ENCODE measurements at regions not wholly inside any gene's neighbourhood (a gene's known extent, or its start where the extent isn't known, plus 50 kb on each side); places are given as distances from the start of the nearest gene placed in this dataset.

DNA sequence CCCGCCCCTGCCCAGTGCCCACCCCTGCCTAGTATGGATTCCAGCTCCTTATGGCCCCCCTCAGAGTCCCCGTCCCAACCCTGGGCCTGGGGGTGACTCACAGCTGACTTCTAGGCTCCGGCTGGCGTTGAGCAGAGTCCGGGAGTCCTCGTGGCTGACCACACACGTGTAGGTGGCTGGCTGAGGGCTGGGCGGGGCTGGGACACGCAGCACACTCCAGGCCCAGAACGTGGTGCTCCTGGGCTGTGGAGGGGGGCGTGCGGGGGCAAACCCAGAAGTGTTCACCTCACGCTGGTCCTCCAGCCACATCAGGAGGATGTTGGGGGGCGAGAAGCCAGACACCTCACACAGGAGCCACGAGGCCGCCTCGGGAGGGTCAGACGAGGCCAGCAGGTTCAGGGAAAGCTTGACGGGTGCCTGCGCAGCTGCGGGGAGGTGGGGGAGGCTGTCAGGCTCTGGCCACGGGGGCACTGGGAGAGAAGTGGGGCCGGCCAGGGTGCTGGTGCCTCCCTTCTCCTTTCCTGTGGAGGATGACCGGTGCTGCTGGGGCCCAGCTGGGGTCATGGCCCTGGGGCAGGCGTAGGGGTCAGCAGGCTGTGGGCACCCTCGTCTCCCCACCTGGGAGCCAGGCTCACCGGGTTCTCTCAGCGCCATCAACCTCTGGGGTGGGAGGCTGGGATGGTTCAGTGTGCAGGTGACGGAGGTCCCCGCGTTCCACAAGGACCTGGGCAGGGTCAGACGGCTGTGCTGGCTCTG lies 314.1 kb downstream of the TMEM121 start:
- no peaks in the 10 kb centered on the region for H3K9me3 Mint-ChIP-seq
- Histone ChIP-seq H3K4me3 (ENCODE audit: low read length) (no peak overlapping the region), H3K36me3 (ENCODE audit: control insufficient read depth, insufficient read depth, low read length) (no peaks in the 10 kb centered on the region), H3K9me3 (ENCODE audit: control insufficient read depth, insufficient read depth, low read length) (no peaks in the 10 kb centered on the region), H3K27me3 (ENCODE audit: control insufficient read depth, insufficient read depth, low read length) (no peaks in the 10 kb centered on the region), H3K4me1 (ENCODE audit: control insufficient read depth, insufficient read depth, low read length) (no peaks in the 10 kb centered on the region), H3K27ac (ENCODE audit: low read length) (no peak overlapping the region)
- no peak overlapping the region for H3K4me3 Mint-ChIP-seq
- no peaks in the 10 kb centered on the region for H3K27me3 Mint-ChIP-seq (ENCODE audit: low read depth in 2 of 2)
- WGBS (ENCODE audit: insufficient coverage), result 70% methylated on average over 31 of the region's 32 CpGs
- intact Hi-C loops (cut with micrococcal nuclease), result no loop called here
- ATAC-seq (no peak), DNase-seq (no peak)
- no peak overlapping the region for H3K27ac Mint-ChIP-seq
- TF ChIP-seq, protein P1, sequence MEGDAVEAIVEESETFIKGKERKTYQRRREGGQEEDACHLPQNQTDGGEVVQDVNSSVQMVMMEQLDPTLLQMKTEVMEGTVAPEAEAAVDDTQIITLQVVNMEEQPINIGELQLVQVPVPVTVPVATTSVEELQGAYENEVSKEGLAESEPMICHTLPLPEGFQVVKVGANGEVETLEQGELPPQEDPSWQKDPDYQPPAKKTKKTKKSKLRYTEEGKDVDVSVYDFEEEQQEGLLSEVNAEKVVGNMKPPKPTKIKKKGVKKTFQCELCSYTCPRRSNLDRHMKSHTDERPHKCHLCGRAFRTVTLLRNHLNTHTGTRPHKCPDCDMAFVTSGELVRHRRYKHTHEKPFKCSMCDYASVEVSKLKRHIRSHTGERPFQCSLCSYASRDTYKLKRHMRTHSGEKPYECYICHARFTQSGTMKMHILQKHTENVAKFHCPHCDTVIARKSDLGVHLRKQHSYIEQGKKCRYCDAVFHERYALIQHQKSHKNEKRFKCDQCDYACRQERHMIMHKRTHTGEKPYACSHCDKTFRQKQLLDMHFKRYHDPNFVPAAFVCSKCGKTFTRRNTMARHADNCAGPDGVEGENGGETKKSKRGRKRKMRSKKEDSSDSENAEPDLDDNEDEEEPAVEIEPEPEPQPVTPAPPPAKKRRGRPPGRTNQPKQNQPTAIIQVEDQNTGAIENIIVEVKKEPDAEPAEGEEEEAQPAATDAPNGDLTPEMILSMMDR (IDR thresholded peaks at IDR 0.05), result no peak
- H3K36me3 Mint-ChIP-seq, result no peaks in the 10 kb centered on the region
- H3K4me1 Mint-ChIP-seq, result no peaks in the 10 kb centered on the region

DNA sequence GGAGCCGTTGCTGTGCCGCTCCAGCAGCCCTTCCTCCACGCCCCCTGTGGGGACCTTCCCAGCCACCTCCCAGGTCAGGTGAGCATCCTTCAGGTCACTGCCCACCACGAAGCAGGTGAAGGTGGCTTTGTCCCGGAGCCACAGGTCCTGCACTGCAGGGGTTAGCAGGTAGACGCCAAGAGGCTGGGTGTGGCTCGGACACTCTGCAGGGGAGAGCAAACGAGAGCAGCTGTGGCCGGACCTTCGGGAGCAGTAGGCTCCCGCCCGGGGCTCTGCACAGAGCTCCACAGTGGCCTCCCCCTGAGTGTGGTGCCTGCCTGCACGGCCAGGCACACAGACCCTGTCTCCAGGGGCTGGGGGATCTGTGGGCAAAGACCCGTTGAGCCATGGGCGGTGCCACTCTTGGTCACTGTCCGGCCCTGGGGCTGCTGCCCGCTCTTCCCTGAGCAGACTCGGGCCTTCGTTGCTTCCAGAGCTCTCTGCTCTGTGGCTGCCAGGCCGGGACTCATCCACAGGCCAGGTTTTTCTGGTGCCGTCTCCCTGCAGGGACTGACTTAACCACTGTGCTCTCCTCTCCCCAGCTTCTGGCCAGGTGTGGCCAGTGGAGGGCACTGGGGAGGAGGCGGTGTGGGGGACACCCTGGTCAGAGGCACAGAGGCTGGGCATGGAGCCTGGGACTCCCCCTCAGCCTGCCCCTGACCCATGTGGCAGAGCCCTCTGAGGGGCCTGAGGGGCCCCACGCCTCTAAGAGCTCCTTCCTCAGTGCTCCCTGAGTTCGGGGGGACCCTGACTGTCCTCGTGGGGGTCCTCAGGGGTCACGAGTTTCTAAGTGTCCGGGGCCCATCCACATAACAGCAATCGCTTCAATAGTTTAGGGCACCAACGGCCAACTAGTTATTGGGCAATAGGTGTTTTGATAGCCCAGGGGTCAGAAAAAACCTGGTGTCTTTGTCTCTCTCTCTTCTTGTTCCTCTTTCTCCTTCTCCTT lies 314.9 kb downstream of the TMEM121 start:
- TF ChIP-seq, protein P1 (IDR thresholded peaks at IDR 0.05), result no peak
- WGBS (ENCODE audit: insufficient coverage), result 88% methylated on average over 29 of the region's 29 CpGs
- Histone ChIP-seq H3K4me1 (ENCODE audit: control insufficient read depth, insufficient read depth, low read length) (no peaks in the 10 kb centered on the region), H3K27ac (ENCODE audit: low read length) (no peak overlapping the region), H3K4me3 (ENCODE audit: low read length) (no peak overlapping the region), H3K27me3 (ENCODE audit: control insufficient read depth, insufficient read depth, low read length) (no peaks in the 10 kb centered on the region), H3K36me3 (ENCODE audit: control insufficient read depth, insufficient read depth, low read length) (no peaks in the 10 kb centered on the region), H3K9me3 (ENCODE audit: control insufficient read depth, insufficient read depth, low read length) (no peaks in the 10 kb centered on the region)
- no peak for ATAC-seq
- Mint-ChIP-seq H3K36me3 (no peaks in the 10 kb centered on the region), H3K9me3 (no peaks in the 10 kb centered on the region), H3K27me3 (ENCODE audit: low read depth in 2 of 2) (no peaks in the 10 kb centered on the region), H3K27ac (no peak overlapping the region), H3K4me1 (no peaks in the 10 kb centered on the region), H3K4me3 (no peak overlapping the region)
- DNase-seq, result no peak
- intact Hi-C loops (cut with micrococcal nuclease), result no loop called here

DNA sequence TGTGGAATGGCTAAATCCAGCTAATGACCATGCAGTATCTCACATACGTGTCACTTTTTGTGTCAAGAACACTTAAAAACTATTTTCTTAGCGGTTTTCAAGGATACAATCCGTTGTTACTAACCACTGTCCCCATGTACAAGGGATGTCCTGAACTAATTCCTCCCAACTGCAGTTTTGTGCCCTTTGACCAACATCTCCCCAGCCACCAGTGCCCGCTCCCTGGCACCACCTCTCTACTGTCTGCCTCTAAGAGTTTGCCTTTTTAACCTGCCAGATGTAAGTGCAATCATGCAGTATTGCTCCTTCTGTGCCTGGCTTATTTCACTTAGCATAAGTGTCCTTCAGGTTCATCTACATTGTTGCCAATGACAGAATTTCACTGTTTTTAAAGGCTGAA lies 315.7 kb downstream of the TMEM121 start:
- H3K4me1 Mint-ChIP-seq, result no peaks in the 10 kb centered on the region
- 81% methylated on average over 4 of the region's 4 CpGs for WGBS (ENCODE audit: insufficient coverage)
- Histone ChIP-seq H3K36me3 (ENCODE audit: control insufficient read depth, insufficient read depth, low read length) (no peaks in the 10 kb centered on the region), H3K9me3 (ENCODE audit: control insufficient read depth, insufficient read depth, low read length) (no peaks in the 10 kb centered on the region), H3K27ac (ENCODE audit: low read length) (no peak overlapping the region), H3K4me1 (ENCODE audit: control insufficient read depth, insufficient read depth, low read length) (no peaks in the 10 kb centered on the region), H3K27me3 (ENCODE audit: control insufficient read depth, insufficient read depth, low read length) (no peaks in the 10 kb centered on the region), H3K4me3 (ENCODE audit: low read length) (no peak overlapping the region)
- H3K27me3 Mint-ChIP-seq (ENCODE audit: low read depth in 2 of 2), result no peaks in the 10 kb centered on the region
- no peak overlapping the region for H3K4me3 Mint-ChIP-seq
- TF ChIP-seq, protein P1 (IDR thresholded peaks at IDR 0.05), result no peak
- intact Hi-C loops (cut with micrococcal nuclease), result no loop called here
- no peak for DNase-seq
- H3K27ac Mint-ChIP-seq, result no peak overlapping the region
- no peak for ATAC-seq
- no peaks in the 10 kb centered on the region for H3K9me3 Mint-ChIP-seq
- H3K36me3 Mint-ChIP-seq, result no peaks in the 10 kb centered on the region

All from natural killer cell (primary cell).